GM19099 (cell line): ENCODE measurements at regions not wholly inside any gene's neighbourhood (a gene's known extent, or its start where the extent isn't known, plus 50 kb on each side); places are given as distances from the start of the nearest gene placed in this dataset.

ENCODE experiments used
- POLR2A ChIP-seq: IDR thresholded peaks from 3 replicates; pipeline ENCODE4 v1.6.1; 2011; ENCODE audit warnings: low read depth; ENCODE audit not compliant: insufficient read length; ENCODE audit errors: extremely low read depth

DNA sequence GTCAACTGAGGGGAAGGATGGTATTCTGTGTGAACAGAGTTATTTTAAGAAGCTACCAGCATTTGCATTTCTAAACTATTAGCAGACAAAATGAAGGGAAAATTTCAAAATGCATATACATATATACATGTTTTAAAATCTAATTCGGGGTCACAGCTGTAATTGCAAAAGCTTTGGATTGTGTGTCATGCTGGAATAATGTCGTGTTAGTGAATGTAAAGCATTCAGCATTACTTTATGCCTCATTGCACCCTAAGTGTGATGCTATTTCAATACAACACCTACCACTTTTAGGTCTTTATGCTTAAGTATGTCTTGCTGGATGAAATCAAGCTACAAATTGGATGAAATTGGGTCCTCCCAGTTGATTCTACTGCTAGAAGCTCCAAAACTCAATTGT, 687.6 kb upstream of the MEF2C start:
- no peak for TF ChIP-seq POLR2A

DNA sequence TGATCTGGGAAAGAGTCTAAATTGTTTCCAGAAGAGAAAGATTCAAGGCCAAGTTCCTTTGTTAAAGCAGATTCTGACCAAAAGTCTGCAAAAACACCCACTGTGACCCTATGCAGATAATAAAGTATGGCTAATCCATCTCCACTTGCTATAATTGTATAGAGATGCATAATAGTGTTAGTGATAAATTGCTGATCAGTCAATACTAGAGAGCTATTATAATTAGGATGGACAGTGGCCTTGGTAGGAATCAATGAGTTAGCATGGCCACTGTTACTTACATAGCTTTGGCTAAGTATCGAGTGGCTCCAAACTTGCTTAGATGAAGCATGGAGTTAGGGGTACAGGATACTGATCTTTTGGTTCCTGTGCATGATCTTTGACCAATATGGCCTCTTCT, 683.4 kb upstream of the MEF2C start:
- TF ChIP-seq POLR2A, result no peak

DNA sequence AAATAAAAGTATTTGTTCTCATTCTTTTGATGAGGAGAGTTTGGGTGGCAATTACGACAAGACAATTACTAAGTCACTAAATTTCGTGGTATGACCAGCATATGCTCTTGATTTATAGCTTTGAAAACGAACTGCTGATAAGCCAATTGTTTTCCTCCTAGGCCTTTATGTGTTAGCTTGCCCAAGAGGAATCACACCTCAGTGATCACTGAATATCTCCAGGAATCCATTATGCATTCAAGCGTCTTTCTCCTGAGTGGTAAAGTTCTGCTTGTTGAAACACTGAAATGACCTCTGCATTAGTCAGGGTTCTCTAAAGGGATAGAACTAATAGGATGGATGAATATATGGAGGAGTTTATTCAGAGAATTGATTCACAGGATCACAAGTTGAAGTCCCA, 677.7 kb upstream of the MEF2C start:
- no peak for TF ChIP-seq POLR2A

DNA sequence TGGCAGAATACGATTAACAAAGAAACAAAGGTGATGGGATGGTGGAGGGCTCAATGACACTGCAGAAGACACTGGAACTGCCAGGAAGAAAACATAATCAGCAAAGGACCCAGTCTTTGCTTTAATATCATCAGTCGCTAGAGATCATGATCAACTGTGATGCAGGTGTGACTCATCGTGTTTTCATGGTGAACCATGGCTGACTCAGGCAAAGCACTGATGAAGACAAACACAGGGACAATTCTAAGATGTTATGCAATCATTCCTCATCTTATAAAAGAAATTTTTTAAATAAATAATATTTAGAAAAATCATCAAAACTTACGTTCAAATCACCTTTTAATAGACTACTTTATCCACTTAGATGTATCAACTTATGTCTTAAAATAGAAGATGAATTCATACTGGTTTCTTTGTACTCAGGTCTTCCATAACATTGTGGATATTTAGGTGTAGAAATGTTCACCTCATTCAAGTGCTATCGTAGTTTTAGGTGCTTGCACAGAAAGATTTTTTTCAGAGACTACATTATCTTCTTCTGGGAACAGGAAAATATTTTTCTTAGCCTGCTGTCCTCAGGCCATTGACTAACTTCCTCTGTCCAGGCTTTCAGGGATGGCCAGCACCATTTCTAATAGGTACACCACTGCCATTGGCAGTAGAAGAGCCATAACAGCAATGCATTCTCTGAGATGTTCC, 673.4 kb upstream of the MEF2C start:
- no peak for TF ChIP-seq POLR2A

DNA sequence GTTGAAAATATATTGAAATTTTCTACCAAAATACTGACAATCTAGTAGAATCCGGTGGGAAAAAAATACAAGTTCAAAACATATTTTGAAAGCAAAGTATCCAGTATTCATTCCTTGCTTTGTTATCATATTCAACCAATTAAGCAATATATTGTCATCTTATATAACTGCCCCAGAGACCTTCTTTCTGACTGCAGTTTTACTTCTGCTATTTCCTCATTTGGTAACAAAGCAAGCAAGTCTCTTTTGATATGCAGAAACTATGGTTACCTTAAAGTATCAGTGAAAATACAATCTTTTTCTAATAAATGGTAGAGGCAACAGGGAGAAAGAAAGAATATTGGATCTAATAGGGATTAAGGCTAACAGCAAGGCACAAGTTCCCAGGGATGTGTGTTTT, 663.7 kb upstream of the MEF2C start:
- no peak for TF ChIP-seq POLR2A

DNA sequence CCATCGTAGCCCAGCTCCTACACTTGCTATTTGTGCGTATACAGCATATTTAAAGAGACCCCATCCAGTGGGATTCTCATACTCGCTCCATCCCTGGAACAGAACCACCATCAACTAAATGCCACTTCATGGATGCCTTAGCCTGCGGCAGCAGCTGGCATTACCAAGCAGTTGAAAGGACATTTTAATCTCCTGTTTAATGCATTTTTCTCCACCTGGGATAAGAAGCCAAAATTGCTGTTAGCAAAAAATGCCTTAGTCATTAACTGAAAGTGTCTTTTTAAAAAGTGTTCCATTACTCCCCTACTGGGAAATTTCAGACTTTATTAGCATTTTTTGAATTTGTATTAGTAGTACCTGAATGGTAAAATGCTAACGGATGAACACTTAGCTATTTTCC, 662.6 kb upstream of the MEF2C start:
- TF ChIP-seq POLR2A, result no peak

DNA sequence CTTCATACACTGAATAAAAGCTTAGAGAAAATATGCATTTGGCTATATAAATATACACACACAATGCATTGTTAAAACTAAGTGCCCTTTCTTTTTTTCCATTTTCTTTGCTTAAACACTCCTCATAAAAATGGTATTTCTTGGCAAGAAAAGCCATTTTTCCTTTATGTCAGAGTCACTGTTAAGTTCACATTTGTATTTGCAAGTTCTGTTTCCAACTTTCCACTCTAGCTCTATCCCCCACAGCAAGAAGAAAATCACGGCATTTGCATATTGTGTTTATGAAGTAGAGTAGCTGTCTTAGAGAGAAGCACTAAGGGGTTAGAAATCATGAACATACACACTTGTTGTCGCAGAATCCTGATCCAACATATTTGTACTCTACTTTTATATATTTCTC, 662.1 kb upstream of the MEF2C start:
- TF ChIP-seq POLR2A, result no peak

DNA sequence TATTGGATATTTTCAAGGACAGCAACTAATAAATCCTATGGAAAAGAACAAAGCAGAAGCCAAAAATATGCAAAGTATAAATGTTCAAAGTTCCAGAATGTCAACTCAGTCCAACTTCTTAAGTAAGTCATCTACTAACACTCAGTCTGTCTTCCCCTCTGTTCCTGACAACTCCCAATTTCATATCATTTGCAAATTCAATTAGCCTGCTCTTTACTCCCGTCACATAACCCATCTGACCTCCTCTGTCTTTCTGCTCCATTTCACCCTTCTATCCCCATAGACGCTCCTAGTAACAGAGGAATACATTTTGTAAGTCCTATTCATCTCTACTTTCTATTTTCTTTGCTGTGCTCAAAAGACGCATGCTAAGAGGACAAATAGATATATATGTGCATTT, 659.8 kb upstream of the MEF2C start:
- TF ChIP-seq POLR2A, result no peak

DNA sequence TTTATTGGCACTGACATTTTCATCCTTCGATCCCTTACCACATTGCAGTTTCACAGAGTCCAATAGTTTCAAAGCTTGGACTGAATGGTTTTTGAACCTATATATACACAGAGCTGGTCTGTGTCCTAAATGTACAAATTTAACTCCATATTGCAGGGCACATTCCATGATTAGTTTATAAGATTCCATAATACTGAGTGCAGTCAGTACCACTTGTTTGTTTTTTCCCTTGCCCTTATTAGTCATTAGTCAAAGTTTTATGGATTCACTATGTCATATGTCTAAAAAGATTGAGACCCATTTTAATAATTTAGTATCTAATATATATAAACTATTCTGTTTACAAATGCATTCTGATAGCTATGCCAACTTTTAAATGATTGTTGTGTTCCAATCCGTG, 654.8 kb upstream of the MEF2C start:
- no peak for TF ChIP-seq POLR2A

DNA sequence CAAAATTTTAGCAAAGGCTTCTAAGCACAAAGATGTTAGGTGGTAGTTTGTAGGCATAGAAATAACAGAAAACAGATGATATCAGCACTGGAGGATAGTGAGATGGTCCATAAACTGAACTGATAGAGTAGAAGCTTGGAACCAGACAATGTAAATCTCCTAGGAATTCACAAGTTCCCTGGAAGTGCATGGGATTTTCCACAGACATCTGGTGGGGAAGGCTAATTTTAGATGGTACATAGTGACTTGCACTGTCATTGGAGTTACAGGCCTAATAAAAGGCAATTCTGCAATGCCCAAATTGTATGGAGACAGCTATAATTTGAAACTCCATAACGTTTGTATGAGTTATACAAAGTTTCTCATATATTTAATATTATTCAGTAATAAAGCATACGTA, 653.0 kb upstream of the MEF2C start:
- no peak for TF ChIP-seq POLR2A

DNA sequence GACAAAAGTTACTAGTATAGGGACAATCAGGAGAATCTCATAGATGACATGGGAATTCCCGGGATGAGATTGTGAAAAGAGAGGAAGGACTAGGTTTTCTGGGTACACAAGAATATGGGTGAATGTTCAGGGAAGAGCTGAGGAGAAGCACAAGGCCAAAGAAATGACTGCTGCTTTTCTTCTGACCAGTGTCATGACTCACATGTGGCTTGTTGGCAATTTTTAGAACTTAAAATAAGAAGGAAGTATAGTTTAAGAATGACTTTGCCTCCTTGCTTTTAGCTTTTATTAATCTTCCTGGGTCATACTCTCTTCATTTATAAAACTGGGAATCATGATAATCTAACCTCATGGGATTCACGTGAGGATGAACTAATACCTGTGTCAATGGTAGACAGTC, 652.4 kb upstream of the MEF2C start:
- TF ChIP-seq POLR2A, result no peak

DNA sequence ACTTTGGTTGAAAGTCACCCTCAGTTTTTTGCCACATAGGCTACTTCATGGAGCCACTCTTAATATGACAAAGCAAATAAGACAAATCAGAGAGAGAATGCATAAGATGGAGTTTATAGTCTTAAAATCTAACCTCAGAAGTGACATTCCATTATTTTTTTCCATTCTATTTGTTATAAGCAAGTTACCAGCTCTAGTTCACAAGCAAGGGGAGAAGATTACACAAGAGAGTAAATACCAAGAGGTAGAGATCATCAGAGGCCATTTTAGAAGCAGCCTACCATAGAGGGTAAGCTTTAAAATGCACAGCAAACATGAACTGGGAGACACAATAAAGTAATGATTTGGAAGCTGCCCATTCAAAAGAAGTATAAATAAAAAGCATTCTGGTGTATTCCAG, 651.3 kb upstream of the MEF2C start:
- no peak for TF ChIP-seq POLR2A

DNA sequence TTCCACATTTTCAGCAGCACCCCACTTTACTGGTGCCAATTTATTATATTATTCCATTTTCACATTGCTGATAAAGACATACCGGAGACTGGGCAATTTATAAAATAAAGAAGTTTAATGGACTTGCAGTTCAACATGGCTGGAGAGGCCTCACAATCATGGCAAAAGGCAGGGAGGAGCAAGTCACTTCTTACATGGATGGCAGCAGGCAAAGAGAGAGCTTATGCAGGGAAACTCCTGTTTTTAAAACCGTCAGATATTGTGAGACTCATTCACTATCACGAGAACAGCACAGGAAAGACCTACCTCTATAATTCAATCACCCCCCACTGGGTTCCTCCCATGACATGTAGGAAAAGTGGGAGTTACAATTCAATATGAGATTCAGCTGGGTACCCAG, 641.8 kb upstream of the MEF2C start:
- TF ChIP-seq POLR2A, result no peak

DNA sequence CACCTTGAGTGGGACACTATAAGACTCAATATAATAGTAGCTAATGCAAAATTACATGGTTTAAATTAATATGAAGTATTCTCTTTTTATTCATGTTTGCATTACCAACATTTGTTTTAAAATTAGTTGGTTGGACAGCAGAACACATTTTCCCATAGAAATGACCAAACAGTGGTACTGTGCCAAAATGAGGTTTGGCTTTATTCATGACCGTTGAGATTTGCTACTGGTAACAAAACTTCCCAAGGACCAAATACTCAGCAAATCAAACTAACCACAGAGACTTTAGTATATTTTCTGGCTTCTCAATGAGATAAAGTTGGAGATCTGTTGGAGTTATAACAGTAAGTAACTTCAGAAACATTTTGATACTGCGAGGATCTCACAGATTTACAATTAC, 637.8 kb upstream of the MEF2C start:
- TF ChIP-seq POLR2A, result no peak

DNA sequence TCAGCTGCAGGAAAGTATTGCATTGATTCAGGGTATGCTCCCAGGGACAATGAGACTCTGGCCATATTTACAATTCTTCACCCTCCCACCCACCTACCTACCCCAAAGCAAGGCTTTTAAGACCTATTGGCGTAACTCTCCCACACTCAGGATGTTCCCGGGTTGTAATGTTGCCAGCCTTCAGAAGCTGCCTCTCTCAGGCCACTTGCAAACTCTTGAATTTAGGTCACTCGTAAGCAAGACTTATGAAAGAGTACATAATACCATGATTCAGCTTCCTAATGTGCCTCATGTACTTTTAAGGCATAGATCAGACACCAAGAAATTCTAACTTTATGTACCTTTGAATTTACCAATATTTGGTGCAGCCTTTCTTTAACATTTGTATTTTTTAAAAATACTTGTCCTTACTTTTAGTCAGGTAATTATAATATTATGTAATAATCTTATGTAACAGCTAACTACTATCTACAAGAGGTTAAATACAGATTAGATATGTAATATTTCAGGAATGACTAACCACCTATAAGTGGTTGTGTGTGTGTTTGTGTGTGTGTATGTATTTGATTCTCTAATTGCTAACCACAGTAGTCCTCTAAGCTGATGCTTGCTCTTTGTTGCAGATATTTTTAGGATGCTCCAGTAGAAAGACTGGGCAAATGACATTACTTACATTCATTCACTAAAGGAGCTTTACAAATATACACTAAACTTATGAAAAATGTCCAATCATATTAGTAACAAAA, 630.5 kb upstream of the MEF2C start:
- no peak for TF ChIP-seq POLR2A

DNA sequence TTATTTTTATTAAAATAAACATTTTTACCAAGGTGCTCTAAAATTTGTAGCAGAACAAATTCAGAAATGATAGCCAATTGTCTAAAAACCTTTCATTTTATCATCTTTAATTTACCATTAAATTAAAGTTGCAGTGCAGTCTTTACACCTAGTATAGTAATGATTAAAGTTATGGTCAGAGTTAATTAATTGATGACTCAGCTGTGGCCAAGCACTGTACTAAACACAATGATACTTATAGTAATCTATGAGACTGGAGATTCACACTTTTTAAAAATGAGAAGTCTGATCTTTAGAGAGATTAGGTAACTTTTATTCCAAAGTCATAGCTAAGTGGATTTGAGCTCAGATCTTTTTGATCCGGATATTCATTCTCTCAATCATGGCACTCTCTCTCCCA, 621.1 kb upstream of the MEF2C start:
- no peak for TF ChIP-seq POLR2A

DNA sequence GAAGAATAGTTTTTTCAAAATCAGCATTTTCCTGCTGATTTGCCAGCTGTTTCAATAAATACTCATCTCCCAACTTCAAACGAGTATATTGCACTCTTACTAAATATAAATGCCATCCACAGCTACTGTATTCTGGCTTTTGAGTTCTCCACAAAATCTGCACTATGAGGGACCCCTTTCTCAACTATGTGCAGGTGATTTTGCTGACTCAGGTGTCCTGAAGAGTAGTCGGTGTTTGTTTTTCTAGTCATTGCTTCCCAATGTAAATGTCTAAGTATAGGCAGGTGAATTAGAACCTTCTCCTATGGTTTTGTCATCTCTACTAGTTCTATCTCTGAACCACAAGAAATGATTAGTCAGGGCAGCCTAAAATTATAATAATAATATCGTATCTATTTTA, 616.8 kb upstream of the MEF2C start:
- TF ChIP-seq POLR2A, result no peak

DNA sequence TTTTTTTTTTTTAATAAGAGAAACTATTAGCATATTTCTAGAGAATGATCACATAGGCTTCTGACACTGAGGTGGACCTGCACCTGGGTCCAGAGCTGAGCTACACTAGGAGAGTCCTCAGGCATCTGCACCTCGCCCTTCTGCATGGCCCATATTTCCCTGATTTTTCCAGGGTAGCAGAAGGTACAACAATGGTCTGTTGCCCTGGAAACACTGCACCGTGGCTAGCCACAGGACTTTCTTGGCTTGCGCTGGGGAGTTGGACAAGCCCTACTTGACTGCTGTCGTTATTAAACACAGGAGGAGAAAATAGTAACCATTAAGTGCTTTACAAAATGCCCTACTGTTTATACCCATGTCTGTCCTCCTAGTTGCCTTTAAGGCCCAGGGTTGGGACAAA, 615.7 kb upstream of the MEF2C start:
- TF ChIP-seq POLR2A, result no peak

DNA sequence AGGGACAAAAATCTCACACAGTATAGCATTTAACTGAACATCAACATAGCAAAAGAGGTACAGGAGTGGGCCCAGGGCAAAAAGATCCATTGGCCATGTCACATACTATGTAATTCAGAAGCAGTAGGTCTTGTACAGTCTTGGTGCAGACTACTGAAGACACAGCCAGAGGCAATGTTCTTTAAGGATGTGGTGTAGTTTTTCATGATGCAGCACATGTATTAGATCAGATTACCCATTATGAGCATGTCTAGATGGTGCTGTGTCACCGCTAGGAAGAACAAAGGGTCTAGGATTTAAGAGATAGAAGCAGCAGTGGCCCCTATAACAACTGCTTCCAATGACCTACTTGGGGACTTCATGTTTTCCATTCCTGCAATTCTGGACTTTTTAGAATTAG, 610.4 kb upstream of the MEF2C start:
- TF ChIP-seq POLR2A, result no peak
